K562 (cell line): ENCODE measurements at regions not wholly inside any gene's neighbourhood (a gene's known extent, or its start where the extent isn't known, plus 50 kb on each side); places are given as distances from the start of the nearest gene placed in this dataset.

Experiments used
- ATAC-seq: fragments of 200-7000 bp; cut with Tn5 transposase; 3 replicates; pipeline ENCODE4 v1.9.1; 2020; ENCODE audit warnings: moderate library complexity
- BruUV-seq: library from RNA; stranded (reverse); fragments of 400-500 nt; replicated peaks from 2 replicates; lab custom pipeline; 2021; lab: Mats Ljungman, UMichigan
- CTCF ChIA-PET: fragments of 300-600 bp; formaldehyde crosslinking; extraction: SDS; loops from one replicate; lab custom pipeline; 2021; ENCODE audit warnings: low intra/inter-chr PET ratio; lab: Yijun Ruan, JAX
- POLR2A ChIA-PET: fragments of 300-600, 350-650 bp; sonication (Branson Sonifier 250); formaldehyde crosslinking; extraction: SDS; loops from one replicate; lab custom pipeline; 2021; ENCODE audit warnings: antibody characterized with exemption, inconsistent platforms; lab: Yijun Ruan, JAX
- DNase-seq, 4 experiments: peaks; one replicate each; pipeline versions ENCODE4 v3.0.0 to v3.0.0-alpha.2; 2011 to 2018; ENCODE audit warnings: low spot score in 3 of 4, mixed read lengths in 3 of 4; ENCODE audit errors: extremely low read depth in 1 of 4
- FAIRE-seq: peaks from 2 replicates; lab custom pipeline; 2011; peaks lifted over from hg19 to GRCh38; lab: Jason Lieb, UNC
- H2AFZ ChIP-seq: 2 replicates; pipeline ENCODE4 v1.6.0; 2011; ENCODE audit warnings: low read depth, low read length, control low read depth, inconsistent platforms
- H3K27ac ChIP-seq: fragments of 200-600 bp; 3 replicates; pipeline ENCODE4 v1.8.0; 2011; ENCODE audit warnings: low read depth, mild to moderate bottlenecking, control low read depth, inconsistent platforms, low read length, moderate library complexity, mixed read lengths; ENCODE audit errors: extremely low read depth
- H3K27me3 ChIP-seq, 2 experiments: fragments of 300-600 bp in 1 of 2; 2 replicates in 1 of 2; 3 replicates in 1 of 2; pipeline versions ENCODE4 v1.6.0 to v1.8.0; 2011; ENCODE audit warnings: inconsistent platforms in 2 of 2, low read length in 2 of 2, mild to moderate bottlenecking in 1 of 2, mixed read lengths in 1 of 2, moderate library complexity in 1 of 2; ENCODE audit not compliant: control insufficient read depth in 2 of 2, insufficient read depth in 2 of 2
- H3K36me3 ChIP-seq: fragments of 300-600 bp; 3 replicates; pipeline ENCODE4 v1.8.0; 2011; ENCODE audit warnings: mild to moderate bottlenecking, low read length, inconsistent platforms; ENCODE audit not compliant: control insufficient read depth, insufficient read depth
- H3K4me1 ChIP-seq, 2 experiments: fragments of 200-600 bp in 1 of 2; replicated peaks in 1 of 2; 2 replicates in 1 of 2; 3 replicates in 1 of 2; pipeline versions ENCODE4 v1.5.1 to v1.8.0; 2011; ENCODE audit warnings: inconsistent platforms in 2 of 2, low read length in 2 of 2, mild to moderate bottlenecking in 1 of 2, mixed read lengths in 1 of 2, moderate library complexity in 1 of 2; ENCODE audit not compliant: control insufficient read depth in 2 of 2, insufficient read depth in 2 of 2
- H3K4me2 ChIP-seq: 2 replicates; pipeline ENCODE4 v1.6.1; 2011; ENCODE audit warnings: low read length, control low read depth, inconsistent platforms, mixed read lengths; ENCODE audit not compliant: insufficient read depth
- H3K4me3 ChIP-seq: fragments of 200-600 bp; sonication (generic), shearing (Covaris generic); 2 replicates; pipeline ENCODE4 v1.5.1; 2016; ENCODE audit warnings: control low read depth, inconsistent platforms
- H3K79me2 ChIP-seq: fragments of 200-600 bp; 3 replicates; pipeline ENCODE4 v1.8.0; 2011; ENCODE audit warnings: low read length, inconsistent platforms; ENCODE audit not compliant: control insufficient read depth, insufficient read depth
- H3K9ac ChIP-seq, 2 experiments: 2 replicates each; pipeline versions ENCODE4 v1.6.0 to v1.6.1; 2011; ENCODE audit warnings: low read depth in 2 of 2, low read length in 2 of 2, control low read depth in 1 of 2, inconsistent platforms in 1 of 2, mild to moderate bottlenecking in 1 of 2, mixed read lengths in 1 of 2; ENCODE audit not compliant: insufficient read depth in 1 of 2
- H3K9me1 ChIP-seq: one replicate; pipeline ENCODE4 v1.6.0; 2011; ENCODE audit warnings: inconsistent platforms, mild to moderate bottlenecking, low read length, moderate library complexity; ENCODE audit not compliant: control insufficient read depth, insufficient read depth
- H3K9me3 ChIP-seq: replicated peaks from 2 replicates; pipeline ENCODE4 v1.5.1; 2011; ENCODE audit warnings: low read depth, low read length, inconsistent platforms; ENCODE audit not compliant: control insufficient read depth, insufficient read depth
- H4K20me1 ChIP-seq: replicated peaks from 2 replicates; pipeline ENCODE4 v1.6.1; 2011; ENCODE audit warnings: low read length, inconsistent platforms, mixed read lengths; ENCODE audit not compliant: control insufficient read depth, insufficient read depth
- ARNT ChIP-seq, 2 experiments: fragments of 450-650 bp; IDR thresholded peaks; 2 replicates each; pipeline ENCODE4 v1.6.1; 2016; ENCODE audit warnings: mild to moderate bottlenecking in 1 of 2
- CHD1 ChIP-seq: fragments of 200-600 bp; sonication (generic); IDR thresholded peaks from one replicate; pipeline ENCODE4 v1.6.1; 2012; ENCODE audit warnings: mild to moderate bottlenecking, moderate library complexity, low read length, inconsistent platforms
- NCOA4 ChIP-seq: fragments of 450-650 bp; IDR thresholded peaks from 2 replicates; pipeline ENCODE4 v1.6.1; 2018; ENCODE audit warnings: mild to moderate bottlenecking; ENCODE audit not compliant: partially characterized antibody
- POLR2AphosphoS5 ChIP-seq: IDR thresholded peaks from 2 replicates; pipeline ENCODE4 v1.6.1; 2011; ENCODE audit warnings: mild to moderate bottlenecking, low read depth, low read length, moderate library complexity; ENCODE audit not compliant: control insufficient read depth, insufficient read depth
- ZNF282 ChIP-seq: sonication (generic); formaldehyde crosslinking; IDR thresholded peaks from 2 replicates; pipeline ENCODE4 v1.8.1; 2023; ENCODE audit warnings: missing genetic modification reagents
- ZNF347 ChIP-seq: fragments of 450-650 bp; formaldehyde crosslinking; IDR thresholded peaks from 2 replicates; pipeline ENCODE4 v1.4.0; 2020; ENCODE audit warnings: low read depth, mild to moderate bottlenecking, moderate library complexity
- WGBS: fragments of 100-300 bp; shearing (Covaris generic); methylation state at CpG from one replicate; pipeline ENCODE4 v1.1.6; 2016; ENCODE audit warnings: low coverage, mixed read lengths; ENCODE audit not compliant: insufficient coverage; ENCODE audit errors: missing lambda C conversion rate; 5-methylcytosine and 5-hydroxymethylcytosine counted together
- in situ Hi-C: fragments of 300-500 bp; cut with MboI; formaldehyde crosslinking; loops from 4 replicates; pipeline ENCODE4 v1.15.0; 2018; ENCODE audit warnings: inconsistent platforms, mixed read lengths
- intact Hi-C: fragments of 100-400 bp; cut with micrococcal nuclease; formaldehyde crosslinking; loops from 2 replicates; pipeline ENCODE4 v1.14.2; 2022
- TF ChIP-seq, protein P1 (sequence below): IDR thresholded peaks from 2 replicates; pipeline ENCODE4 v1.6.1; 2012; ENCODE audit warnings: low read depth, low read length, improper control_type of control experiment, borderline replicate concordance
- TF ChIP-seq, protein P2 (sequence below): fragments of 450-650 bp; IDR thresholded peaks from 2 replicates; pipeline ENCODE4 v1.6.1; 2017; ENCODE audit warnings: antibody characterized with exemption
- TF ChIP-seq, protein P3 (sequence below): sonication (generic); formaldehyde crosslinking; IDR thresholded peaks from 2 replicates; pipeline ENCODE4 v1.8.0; 2022; ENCODE audit warnings: missing genetic modification reagents, mild to moderate bottlenecking, moderate library complexity, borderline replicate concordance

DNA sequence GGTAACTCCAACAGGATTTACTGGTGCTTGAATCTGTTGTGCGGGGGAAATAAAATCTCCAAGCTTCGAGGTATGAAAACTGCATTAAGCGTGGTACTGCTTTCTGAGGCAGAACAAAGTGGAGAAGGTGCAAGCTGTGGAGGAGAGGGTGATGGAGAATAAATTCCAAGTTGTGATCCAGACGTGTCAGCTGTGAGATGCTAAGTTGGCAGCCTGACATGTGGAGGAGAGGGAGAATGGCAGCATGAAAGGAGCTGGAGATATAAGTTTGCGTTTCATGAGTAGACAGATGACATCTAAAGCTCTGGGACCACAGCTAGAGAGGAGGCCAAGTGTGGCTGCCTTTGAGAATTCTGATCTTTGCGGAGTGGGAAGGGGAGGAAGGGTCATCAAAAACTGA, 411.8 kb downstream of the FBXO15 start (continued):
- TF ChIP-seq, protein P1, sequence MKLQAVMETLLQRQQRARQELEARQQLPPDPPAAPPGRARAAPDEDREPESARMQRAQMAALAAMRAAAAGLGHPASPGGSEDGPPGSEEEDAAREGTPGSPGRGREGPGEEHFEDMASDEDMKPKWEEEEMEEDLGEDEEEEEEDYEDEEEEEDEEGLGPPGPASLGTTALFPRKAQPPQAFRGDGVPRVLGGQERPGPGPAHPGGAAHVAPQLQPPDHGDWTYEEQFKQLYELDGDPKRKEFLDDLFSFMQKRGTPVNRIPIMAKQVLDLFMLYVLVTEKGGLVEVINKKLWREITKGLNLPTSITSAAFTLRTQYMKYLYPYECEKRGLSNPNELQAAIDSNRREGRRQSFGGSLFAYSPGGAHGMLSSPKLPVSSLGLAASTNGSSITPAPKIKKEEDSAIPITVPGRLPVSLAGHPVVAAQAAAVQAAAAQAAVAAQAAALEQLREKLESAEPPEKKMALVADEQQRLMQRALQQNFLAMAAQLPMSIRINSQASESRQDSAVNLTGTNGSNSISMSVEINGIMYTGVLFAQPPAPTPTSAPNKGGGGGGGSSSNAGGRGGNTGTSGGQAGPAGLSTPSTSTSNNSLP = no peak

DNA sequence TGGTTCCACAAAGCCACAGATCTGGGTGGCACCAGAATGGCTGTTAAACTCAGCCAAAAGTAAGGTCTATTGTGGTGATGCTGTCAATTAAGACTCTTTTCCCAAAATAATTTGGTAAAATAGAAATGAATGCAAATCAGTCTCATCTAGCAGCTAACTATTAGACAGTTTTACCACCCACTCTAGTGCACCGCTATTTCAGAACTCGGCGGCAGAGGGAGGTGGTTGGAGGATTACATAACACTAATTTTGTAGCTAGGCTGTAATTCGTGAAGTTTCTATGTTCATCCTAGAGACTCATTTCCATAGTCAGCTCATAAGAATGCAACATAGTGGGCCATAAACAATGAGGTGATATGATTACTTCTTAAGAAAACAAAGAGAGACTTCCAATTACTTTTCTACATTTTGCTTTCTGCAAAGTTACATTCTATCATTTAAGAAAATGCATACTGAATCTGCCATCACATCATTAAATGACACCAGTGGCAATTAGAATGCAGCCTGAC, 413.8 kb downstream of the FBXO15 start:
- in situ Hi-C loops = no loop called here
- Histone ChIP-seq H3K36me3 (no peaks in the 10 kb centered on the region), H3K9me3 (no peaks in the 10 kb centered on the region), H3K9me1 (no peaks in the 10 kb centered on the region), H2AFZ (no peak overlapping the region), H3K4me3 (no peak overlapping the region), H3K4me2 (no peak overlapping the region), H3K79me2 (no peaks in the 10 kb centered on the region), H3K27me3 (no peaks in the 10 kb centered on the region), H3K4me1 (no peaks in the 10 kb centered on the region), H3K9ac (no peak overlapping the region), H3K27ac (no peak overlapping the region), H4K20me1 (no peaks in the 10 kb centered on the region)
- POLR2A ChIA-PET = interaction anchor here (0.8 kb wide), 1 partner anchor 96 kb away, joined by 3 read pairs; no protein-coding TSS in a partner anchor
- CTCF ChIA-PET = no interaction called here
- no peak for FAIRE-seq
- BruUV-seq = no TSS peak
- intact Hi-C loops = no loop called here
- DNase-seq = no peak
- ATAC-seq = no peak
- 0% methylated on average over 4 of the region's 4 CpGs for WGBS
- TF ChIP-seq ZNF282 = no peak
- TF ChIP-seq POLR2AphosphoS5 = no peak
- no peak for TF ChIP-seq ARNT (IDR thresholded peaks at IDR 0.05)
- TF ChIP-seq NCOA4 = no peak
- TF ChIP-seq, protein P2, sequence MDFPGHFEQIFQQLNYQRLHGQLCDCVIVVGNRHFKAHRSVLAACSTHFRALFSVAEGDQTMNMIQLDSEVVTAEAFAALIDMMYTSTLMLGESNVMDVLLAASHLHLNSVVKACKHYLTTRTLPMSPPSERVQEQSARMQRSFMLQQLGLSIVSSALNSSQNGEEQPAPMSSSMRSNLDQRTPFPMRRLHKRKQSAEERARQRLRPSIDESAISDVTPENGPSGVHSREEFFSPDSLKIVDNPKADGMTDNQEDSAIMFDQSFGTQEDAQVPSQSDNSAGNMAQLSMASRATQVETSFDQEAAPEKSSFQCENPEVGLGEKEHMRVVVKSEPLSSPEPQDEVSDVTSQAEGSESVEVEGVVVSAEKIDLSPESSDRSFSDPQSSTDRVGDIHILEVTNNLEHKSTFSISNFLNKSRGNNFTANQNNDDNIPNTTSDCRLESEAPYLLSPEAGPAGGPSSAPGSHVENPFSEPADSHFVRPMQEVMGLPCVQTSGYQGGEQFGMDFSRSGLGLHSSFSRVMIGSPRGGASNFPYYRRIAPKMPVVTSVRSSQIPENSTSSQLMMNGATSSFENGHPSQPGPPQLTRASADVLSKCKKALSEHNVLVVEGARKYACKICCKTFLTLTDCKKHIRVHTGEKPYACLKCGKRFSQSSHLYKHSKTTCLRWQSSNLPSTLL = no peak
- TF ChIP-seq, protein P3, sequence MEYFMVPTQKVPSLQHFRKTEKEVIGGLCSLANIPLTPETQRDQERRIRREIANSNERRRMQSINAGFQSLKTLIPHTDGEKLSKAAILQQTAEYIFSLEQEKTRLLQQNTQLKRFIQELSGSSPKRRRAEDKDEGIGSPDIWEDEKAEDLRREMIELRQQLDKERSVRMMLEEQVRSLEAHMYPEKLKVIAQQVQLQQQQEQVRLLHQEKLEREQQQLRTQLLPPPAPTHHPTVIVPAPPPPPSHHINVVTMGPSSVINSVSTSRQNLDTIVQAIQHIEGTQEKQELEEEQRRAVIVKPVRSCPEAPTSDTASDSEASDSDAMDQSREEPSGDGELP = no peak
- no peak for TF ChIP-seq CHD1
- TF ChIP-seq ZNF347 (CRISPR knock-in tag) = no peak
